Gastrocnemius medialis (tissue), 4 donors: ENCODE measurements at regions not wholly inside any gene's neighbourhood (a gene's known extent, or its start where the extent isn't known, plus 50 kb on each side); places are given as distances from the start of the nearest gene placed in this dataset.

Experiments
- ATAC-seq, 2 donors: fragments of 150-250 bp; one replicate each; pipeline ENCODE4 v1.9.1; 2016
- DNase-seq, 2 donors: peaks; one replicate each; pipeline ENCODE4 v3.0.0-alpha.2; 2019
- H3K27ac ChIP-seq, 4 donors: fragments of 200-600 bp; sonication (generic); 1 replicate in 1 of 4; 2 replicates in 3 of 4; pipeline ENCODE4 v1.5.1; 2016 to 2018; ENCODE audit warnings: mild to moderate bottlenecking in 2 of 4, moderate library complexity in 1 of 4
- H3K27me3 ChIP-seq, 3 donors: fragments of 200-600 bp; sonication (generic) in 2 of 3; 1 replicate in 1 of 3; 2 replicates in 2 of 3; pipeline versions ENCODE4 v1.5.1 to v1.6.0; 2016 to 2019; ENCODE audit warnings: mild to moderate bottlenecking in 1 of 3, moderate library complexity in 1 of 3
- H3K36me3 ChIP-seq, 2 donors: fragments of 200-600 bp; sonication (generic) in 1 of 2; one replicate each; pipeline ENCODE4 v1.5.1; 2017 to 2018
- H3K4me1 ChIP-seq, 2 donors: fragments of 200-600 bp; sonication (generic) in 1 of 2; one replicate each; pipeline ENCODE4 v1.5.1; 2016 to 2017; ENCODE audit warnings: mild to moderate bottlenecking in 2 of 2
- H3K4me3 ChIP-seq, 4 donors: fragments of 200-600 bp; sonication (generic) in 3 of 4; 1 replicate in 1 of 4; 2 replicates in 3 of 4; pipeline ENCODE4 v1.5.1; 2016 to 2019; ENCODE audit warnings: mild to moderate bottlenecking in 2 of 4
- H3K9me3 ChIP-seq, 3 donors: fragments of 200-600 bp; sonication (generic) in 2 of 3; 1 replicate in 1 of 3; 2 replicates in 2 of 3; pipeline ENCODE4 v1.5.1; 2016 to 2019
- POLR2A ChIP-seq, 2 donors: fragments of 450-650 bp; IDR thresholded peaks; one replicate each; pipeline ENCODE4 v1.6.1; 2017; ENCODE audit warnings: antibody characterized with exemption in 2 of 2, mild to moderate bottlenecking in 2 of 2, moderate library complexity in 2 of 2
- in situ Hi-C, 4 donors: fragments of 200-750 bp; cut with MboI; loops; one replicate each; pipeline versions ENCODE4 v1.15.0 to v1.8.0; 2017; ENCODE audit warnings: low sequenced_read_pairs in 4 of 4
- intact Hi-C: fragments of 100-400 bp; cut with DNase I; formaldehyde crosslinking; loops from one replicate; pipeline ENCODE4 v1.15.1; 2023; ENCODE audit warnings: low total_unique reads
- TF ChIP-seq, protein P1 (sequence below), 5 experiments: fragments of 450-650 bp in 3 of 5; fragments of 200-600 bp in 2 of 5; sonication (generic) in 2 of 5; IDR thresholded peaks in 4 of 5; conservative IDR thresholded peaks in 1 of 5; 1 replicate in 4 of 5; 2 replicates in 1 of 5; pipeline ENCODE4 v1.5.1; 2016 to 2019; ENCODE audit warnings: antibody characterized with exemption in 5 of 5, mild to moderate bottlenecking in 3 of 5, moderate library complexity in 3 of 5

DNA sequence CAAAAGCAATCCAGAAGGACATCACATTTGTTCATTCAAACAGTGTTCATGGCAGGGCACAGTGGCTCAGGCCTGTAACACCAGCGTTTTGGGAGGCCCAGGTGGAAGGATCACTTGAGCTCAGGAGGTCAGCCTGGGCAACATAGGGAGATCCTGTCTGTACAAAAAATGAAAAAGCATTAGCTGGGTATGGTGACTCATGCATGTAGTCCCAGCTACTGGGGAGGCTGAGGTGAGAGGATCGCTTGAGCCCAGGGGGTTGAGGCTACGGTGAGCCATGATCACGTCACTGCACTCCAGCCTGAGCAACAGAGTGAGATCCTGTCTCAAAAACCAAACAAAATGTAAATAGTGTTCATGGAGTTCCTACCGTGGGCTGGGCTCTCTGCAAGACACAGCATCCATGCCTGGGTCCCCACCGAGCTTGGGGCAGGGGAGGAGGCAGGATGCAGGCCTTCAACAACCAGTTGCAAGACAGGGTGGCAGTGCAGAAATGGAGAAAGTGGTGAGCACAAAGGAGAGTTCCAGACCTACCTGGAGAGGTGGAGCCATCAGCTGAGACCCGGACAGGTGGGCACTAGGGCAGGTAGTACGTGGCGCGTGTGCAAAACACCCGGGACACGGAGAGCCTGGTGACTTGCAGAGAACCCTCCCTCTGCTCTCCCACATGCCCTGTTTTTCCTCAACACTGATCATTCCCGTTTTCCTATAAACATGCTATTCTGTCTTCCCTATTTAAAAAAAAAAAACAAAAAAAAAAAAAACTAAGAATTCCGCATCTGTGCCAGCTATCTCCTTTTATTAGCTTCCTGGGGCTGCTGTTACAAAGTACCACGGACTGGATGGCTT lies 138.9 kb downstream of the TOMM20 start:
- intact Hi-C loops, result no loop called here
- DNase-seq, result no peak

DNA sequence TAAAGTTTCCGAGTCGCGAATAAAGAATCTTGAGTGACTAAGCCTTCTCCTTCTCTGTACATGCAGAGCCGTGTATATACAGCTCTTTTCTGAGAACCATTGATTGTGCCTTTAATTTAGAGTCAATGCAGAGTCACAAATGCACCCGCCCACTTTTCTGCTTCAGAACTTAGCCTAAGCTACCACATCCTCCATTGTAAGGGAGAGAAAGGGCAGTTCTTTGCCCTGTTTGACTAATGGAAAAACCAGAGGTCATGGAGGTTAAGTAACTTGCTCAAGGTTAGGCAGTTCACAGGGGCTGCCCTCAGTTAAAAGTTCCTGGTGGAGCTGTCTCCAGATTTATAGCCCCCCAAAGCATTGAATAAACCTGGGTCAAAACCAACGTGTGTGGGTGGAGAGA lies 139.6 kb downstream of the TOMM20 start:
- in situ Hi-C loops (loop anchor here in 2 of 4 donors (10.0 to 25.0 kb wide), 2 partner anchors 86 to 102 kb away; no protein-coding TSS in a partner anchor), intact Hi-C loops (no loop called here)
- H3K27ac ChIP-seq, result peak overlapping the region in 2 of 4 donors; percentile 29 to 91
- ATAC-seq (no peak), DNase-seq (no peak)
- H3K36me3 ChIP-seq, result no peaks in the 10 kb centered on the region
- H3K9me3 ChIP-seq, result no peaks in the 10 kb centered on the region
- H3K27me3 ChIP-seq, result no peaks in the 10 kb centered on the region
- H3K4me3 ChIP-seq, result no peak overlapping the region
- peaks cover 21 to 39% of the 10 kb centered on the region in 2 donors for H3K4me1 ChIP-seq
- TF ChIP-seq POLR2A (IDR thresholded peaks at IDR 0.05), result no peak
- TF ChIP-seq, protein P1, sequence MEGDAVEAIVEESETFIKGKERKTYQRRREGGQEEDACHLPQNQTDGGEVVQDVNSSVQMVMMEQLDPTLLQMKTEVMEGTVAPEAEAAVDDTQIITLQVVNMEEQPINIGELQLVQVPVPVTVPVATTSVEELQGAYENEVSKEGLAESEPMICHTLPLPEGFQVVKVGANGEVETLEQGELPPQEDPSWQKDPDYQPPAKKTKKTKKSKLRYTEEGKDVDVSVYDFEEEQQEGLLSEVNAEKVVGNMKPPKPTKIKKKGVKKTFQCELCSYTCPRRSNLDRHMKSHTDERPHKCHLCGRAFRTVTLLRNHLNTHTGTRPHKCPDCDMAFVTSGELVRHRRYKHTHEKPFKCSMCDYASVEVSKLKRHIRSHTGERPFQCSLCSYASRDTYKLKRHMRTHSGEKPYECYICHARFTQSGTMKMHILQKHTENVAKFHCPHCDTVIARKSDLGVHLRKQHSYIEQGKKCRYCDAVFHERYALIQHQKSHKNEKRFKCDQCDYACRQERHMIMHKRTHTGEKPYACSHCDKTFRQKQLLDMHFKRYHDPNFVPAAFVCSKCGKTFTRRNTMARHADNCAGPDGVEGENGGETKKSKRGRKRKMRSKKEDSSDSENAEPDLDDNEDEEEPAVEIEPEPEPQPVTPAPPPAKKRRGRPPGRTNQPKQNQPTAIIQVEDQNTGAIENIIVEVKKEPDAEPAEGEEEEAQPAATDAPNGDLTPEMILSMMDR (IDR thresholded peaks at IDR 0.05 in 4 of 5, conservative IDR thresholded peaks at IDR 0.05 in 1 of 5), result no peak

More for the DNA sequence above, 138.9 kb downstream of the TOMM20 start:
- TF ChIP-seq, protein P1 (IDR thresholded peaks at IDR 0.05 in 4 of 5, conservative IDR thresholded peaks at IDR 0.05 in 1 of 5), result no peak
- no peak for TF ChIP-seq POLR2A (IDR thresholded peaks at IDR 0.05)
- Histone ChIP-seq H3K36me3 (no peaks in the 10 kb centered on the region), H3K9me3 (no peaks in the 10 kb centered on the region), H3K27ac (peak overlapping the region in 2 of 4 donors; percentile 29 to 91), H3K27me3 (no peaks in the 10 kb centered on the region), H3K4me1 (peaks cover 21 to 35% of the 10 kb centered on the region in 2 donors), H3K4me3 (no peak overlapping the region)
- in situ Hi-C loops, result loop anchor here (5.0 to 25.0 kb wide), 6 partner anchors 78 to 395 kb away; partner anchors contain the start of gene IRF2BP2 (in 1 of the 4)
- no peak for ATAC-seq

DNA sequence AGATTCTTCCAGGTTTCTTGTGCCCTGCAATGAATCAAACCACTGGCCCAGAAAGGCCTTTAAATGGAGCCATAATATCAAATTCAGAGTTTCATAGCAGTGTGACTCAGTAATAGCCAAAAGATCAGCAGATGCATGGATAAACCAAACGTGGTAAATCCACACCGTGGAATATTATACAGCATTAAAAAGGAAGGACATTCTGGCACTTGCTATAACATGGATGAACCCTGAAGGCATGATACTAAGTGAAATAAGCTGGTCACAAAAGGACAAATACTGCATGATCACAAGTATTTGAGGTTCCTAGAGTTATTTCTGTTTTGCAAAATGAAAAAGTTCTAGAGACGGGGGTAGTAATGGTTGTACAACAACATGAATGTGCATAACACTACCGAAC lies 140.1 kb downstream of the TOMM20 start:
- Histone ChIP-seq H3K4me1 (peaks cover 21 to 39% of the 10 kb centered on the region in 2 donors), H3K9me3 (no peaks in the 10 kb centered on the region), H3K27ac (peak overlapping the region; percentile 74 to 91 (median 84)), H3K27me3 (no peaks in the 10 kb centered on the region), H3K4me3 (no peak overlapping the region), H3K36me3 (no peaks in the 10 kb centered on the region)
- in situ Hi-C loops, result loop anchor here in 2 of 4 donors (10.0 to 25.0 kb wide), 2 partner anchors 86 to 101 kb away; no protein-coding TSS in a partner anchor
- DNase-seq (no peak), ATAC-seq (no peak)
- intact Hi-C loops, result no loop called here
- TF ChIP-seq, protein P1 (IDR thresholded peaks at IDR 0.05 in 4 of 5, conservative IDR thresholded peaks at IDR 0.05 in 1 of 5), result no peak
- no peak for TF ChIP-seq POLR2A (IDR thresholded peaks at IDR 0.05)

DNA sequence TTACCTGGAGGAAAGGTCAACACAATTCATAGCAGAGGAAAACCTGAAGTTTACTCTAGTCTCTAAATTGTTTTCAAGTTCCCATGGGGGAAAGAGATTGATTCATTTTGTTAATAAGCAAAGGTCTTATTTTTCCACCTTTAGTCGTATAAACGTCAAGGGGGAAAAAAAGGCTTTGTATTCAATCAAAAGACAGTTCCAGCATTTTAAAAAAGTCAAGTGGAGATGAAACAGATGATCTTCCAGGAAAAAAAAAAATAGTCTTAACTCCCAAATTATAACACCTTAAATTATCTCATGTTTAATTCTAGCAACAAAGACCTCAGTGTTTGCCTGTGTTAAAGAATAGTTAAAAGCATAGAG lies 140.5 kb downstream of the TOMM20 start:
- Histone ChIP-seq H3K27ac (peak overlapping the region; percentile 74 to 91 (median 84)), H3K4me1 (peaks cover 21 to 39% of the 10 kb centered on the region in 2 donors), H3K27me3 (no peaks in the 10 kb centered on the region), H3K36me3 (no peaks in the 10 kb centered on the region), H3K9me3 (no peaks in the 10 kb centered on the region), H3K4me3 (no peak overlapping the region)
- intact Hi-C loops (no loop called here), in situ Hi-C loops (loop anchor here in 2 of 4 donors (10.0 to 25.0 kb wide), 2 partner anchors 87 to 101 kb away; no protein-coding TSS in a partner anchor)
- ATAC-seq (no peak), DNase-seq (no peak)
- TF ChIP-seq POLR2A (IDR thresholded peaks at IDR 0.05), result no peak
- TF ChIP-seq, protein P1 (IDR thresholded peaks at IDR 0.05 in 4 of 5, conservative IDR thresholded peaks at IDR 0.05 in 1 of 5), result no peak
